Panc1 (cell line): ENCODE measurements at regions not wholly inside any gene's neighbourhood (a gene's known extent, or its start where the extent isn't known, plus 50 kb on each side); places are given as distances from the start of the nearest gene placed in this dataset.

ENCODE experiments used
- ATAC-seq: fragments of 200-7000 bp; cut with Tn5 transposase; 2 replicates; pipeline ENCODE4 v1.9.1; 2020; ENCODE audit warnings: mild to moderate bottlenecking, moderate library complexity
- BruUV-seq: library from RNA; stranded (reverse); fragments of 400-500 nt; replicated peaks from 2 replicates; lab custom pipeline; 2021; lab: Mats Ljungman, UMichigan
- CTCF ChIA-PET: fragments of 300-600 bp; sonication (Branson Sonifier 250); formaldehyde crosslinking; loops from one replicate; lab custom pipeline; 2022; ENCODE audit warnings: antibody characterized with exemption; lab: Charles Lee
- POLR2A ChIA-PET: fragments of 300-600 bp; sonication (Branson Sonifier 250); formaldehyde crosslinking; loops from one replicate; lab custom pipeline; 2022; ENCODE audit warnings: antibody characterized with exemption; lab: Charles Lee
- DNase-seq: peaks from one replicate; pipeline ENCODE4 v3.0.0-alpha.2; 2010; ENCODE audit warnings: low read depth, low spot score
- H3K27ac ChIP-seq: 2 replicates; pipeline ENCODE4 v1.5.1; 2011; ENCODE audit warnings: mild to moderate bottlenecking, low read length, inconsistent platforms
- H3K27me3 ChIP-seq: fragments of 200-500 bp; sonication (Bioruptor generic); 2 replicates; pipeline ENCODE4 v1.6.0; 2014; ENCODE audit warnings: low read length, inconsistent platforms; ENCODE audit not compliant: control insufficient read depth, insufficient read depth
- H3K36me3 ChIP-seq: fragments of 200-500 bp; sonication (Bioruptor generic); 2 replicates; pipeline ENCODE4 v1.5.1; 2014; ENCODE audit warnings: inconsistent platforms, mild to moderate bottlenecking, low read length, moderate library complexity; ENCODE audit not compliant: control insufficient read depth, insufficient read depth
- H3K4me1 ChIP-seq: 2 replicates; pipeline ENCODE4 v1.5.1; 2011; ENCODE audit warnings: inconsistent platforms, mild to moderate bottlenecking, low read length, moderate library complexity; ENCODE audit not compliant: control insufficient read depth, insufficient read depth
- H3K4me3 ChIP-seq, 2 experiments: 2 replicates each; pipeline ENCODE4 v1.5.1; 2011 to 2012; ENCODE audit warnings: low read depth in 2 of 2, low read length in 2 of 2, mild to moderate bottlenecking in 2 of 2, inconsistent platforms in 1 of 2, moderate library complexity in 1 of 2
- H3K9me3 ChIP-seq: fragments of 200-500 bp; sonication (Bioruptor generic); 2 replicates; pipeline ENCODE4 v1.5.1; 2014; ENCODE audit warnings: low read depth, mild to moderate bottlenecking, inconsistent platforms, low read length, moderate library complexity; ENCODE audit not compliant: control insufficient read depth, insufficient read depth
- POLR2AphosphoS5 ChIP-seq: IDR thresholded peaks from 2 replicates; pipeline ENCODE4 v1.6.1; 2012; ENCODE audit warnings: mild to moderate bottlenecking, low read depth, low read length, moderate library complexity
- SIN3A ChIP-seq: IDR thresholded peaks from 2 replicates; pipeline ENCODE4 v1.6.1; 2012; ENCODE audit warnings: low read depth, mild to moderate bottlenecking, low read length, moderate library complexity, borderline replicate concordance; ENCODE audit not compliant: insufficient read depth
- TCF7L2 ChIP-seq: IDR thresholded peaks from 2 replicates; pipeline ENCODE4 v1.6.1; 2011; ENCODE audit warnings: mild to moderate bottlenecking, low read depth, low read length, inconsistent platforms
- in situ Hi-C: cut with HindIII; loops from 2 replicates; pipeline ENCODE4 v1.10.0; 2016; ENCODE audit warnings: low sequenced_read_pairs, low pct_unique_long_range_greater_than_20kb
- intact Hi-C: fragments of 100-400 bp; cut with micrococcal nuclease; formaldehyde crosslinking; loops from one replicate; pipeline ENCODE4 v1.10.0; 2022; ENCODE audit not compliant: unreplicated experiment
- TF ChIP-seq, protein P1 (sequence below), 2 experiments: IDR thresholded peaks; 2 replicates each; pipeline ENCODE4 v1.6.1; 2011 to 2012; ENCODE audit warnings: low read depth in 2 of 2, control low read depth in 1 of 2, low read length in 1 of 2, mild to moderate bottlenecking in 1 of 2, moderate library complexity in 1 of 2; ENCODE audit not compliant: insufficient read depth in 1 of 2
- TF ChIP-seq, protein P2 (sequence below): fragments of 450-650 bp; IDR thresholded peaks from 2 replicates; pipeline ENCODE4 v1.5.1; 2017; ENCODE audit warnings: mild to moderate bottlenecking

DNA sequence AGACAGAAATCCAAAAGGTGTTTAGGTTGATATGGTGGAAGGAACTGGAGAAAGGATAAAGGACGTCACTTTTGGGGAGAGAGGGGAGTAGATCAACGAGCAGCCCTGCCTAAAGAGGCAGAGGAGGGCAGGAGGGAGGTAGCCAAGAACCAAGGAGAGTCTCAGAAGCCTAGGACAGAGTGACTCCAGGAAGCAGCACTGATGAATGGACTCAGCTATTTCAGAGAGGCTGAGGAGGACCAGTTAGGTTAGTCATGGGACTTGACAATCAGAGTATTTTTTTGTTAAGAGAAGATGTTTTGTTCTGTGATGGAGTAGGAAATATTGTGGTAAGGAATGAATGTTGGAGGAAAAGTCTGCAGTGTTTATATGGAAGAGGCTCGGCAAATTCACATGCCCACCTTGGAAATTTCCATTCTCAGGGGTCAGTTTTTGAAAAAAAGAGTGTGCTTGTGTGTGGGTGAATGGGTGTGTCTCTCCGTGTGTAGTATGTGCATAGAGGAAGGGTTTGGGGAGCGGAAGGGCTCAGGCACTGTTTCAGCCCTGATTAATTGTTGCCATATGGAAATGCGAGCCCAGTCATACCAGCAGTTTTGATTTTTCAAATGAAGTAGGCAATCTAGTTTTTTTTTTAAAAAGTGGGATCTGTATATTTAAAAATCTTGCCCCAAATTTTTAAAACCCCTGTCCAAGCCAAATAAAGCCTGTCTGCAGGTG, 303.6 kb downstream of the SAMD5 start:
- intact Hi-C loops = no loop called here
- no peak for TF ChIP-seq POLR2AphosphoS5
- TF ChIP-seq SIN3A = no peak

GRCh38 chr6:147817042-147817689, 308.7 kb downstream of the SAMD5 start:
- CTCF ChIA-PET = no interaction called here
- intact Hi-C loops = no loop called here
- in situ Hi-C loops = no loop called here
- Histone ChIP-seq H3K4me1 (no peaks in the 10 kb centered on the region), H3K27ac (no peak overlapping the region), H3K27me3 (no peaks in the 10 kb centered on the region), H3K4me3 (no peak overlapping the region), H3K36me3 (no peaks in the 10 kb centered on the region), H3K9me3 (no peaks in the 10 kb centered on the region)
- TF ChIP-seq TCF7L2 (no peak), POLR2AphosphoS5 (no peak), SIN3A (no peak)
- TF ChIP-seq, protein P1, sequence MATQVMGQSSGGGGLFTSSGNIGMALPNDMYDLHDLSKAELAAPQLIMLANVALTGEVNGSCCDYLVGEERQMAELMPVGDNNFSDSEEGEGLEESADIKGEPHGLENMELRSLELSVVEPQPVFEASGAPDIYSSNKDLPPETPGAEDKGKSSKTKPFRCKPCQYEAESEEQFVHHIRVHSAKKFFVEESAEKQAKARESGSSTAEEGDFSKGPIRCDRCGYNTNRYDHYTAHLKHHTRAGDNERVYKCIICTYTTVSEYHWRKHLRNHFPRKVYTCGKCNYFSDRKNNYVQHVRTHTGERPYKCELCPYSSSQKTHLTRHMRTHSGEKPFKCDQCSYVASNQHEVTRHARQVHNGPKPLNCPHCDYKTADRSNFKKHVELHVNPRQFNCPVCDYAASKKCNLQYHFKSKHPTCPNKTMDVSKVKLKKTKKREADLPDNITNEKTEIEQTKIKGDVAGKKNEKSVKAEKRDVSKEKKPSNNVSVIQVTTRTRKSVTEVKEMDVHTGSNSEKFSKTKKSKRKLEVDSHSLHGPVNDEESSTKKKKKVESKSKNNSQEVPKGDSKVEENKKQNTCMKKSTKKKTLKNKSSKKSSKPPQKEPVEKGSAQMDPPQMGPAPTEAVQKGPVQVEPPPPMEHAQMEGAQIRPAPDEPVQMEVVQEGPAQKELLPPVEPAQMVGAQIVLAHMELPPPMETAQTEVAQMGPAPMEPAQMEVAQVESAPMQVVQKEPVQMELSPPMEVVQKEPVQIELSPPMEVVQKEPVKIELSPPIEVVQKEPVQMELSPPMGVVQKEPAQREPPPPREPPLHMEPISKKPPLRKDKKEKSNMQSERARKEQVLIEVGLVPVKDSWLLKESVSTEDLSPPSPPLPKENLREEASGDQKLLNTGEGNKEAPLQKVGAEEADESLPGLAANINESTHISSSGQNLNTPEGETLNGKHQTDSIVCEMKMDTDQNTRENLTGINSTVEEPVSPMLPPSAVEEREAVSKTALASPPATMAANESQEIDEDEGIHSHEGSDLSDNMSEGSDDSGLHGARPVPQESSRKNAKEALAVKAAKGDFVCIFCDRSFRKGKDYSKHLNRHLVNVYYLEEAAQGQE (IDR thresholded peaks at IDR 0.05; ENCODE audit: insufficient read depth in 1 of 2, low read depth in 2 of 2, low read length in 1 of 2) = no peak
- TF ChIP-seq, protein P2, sequence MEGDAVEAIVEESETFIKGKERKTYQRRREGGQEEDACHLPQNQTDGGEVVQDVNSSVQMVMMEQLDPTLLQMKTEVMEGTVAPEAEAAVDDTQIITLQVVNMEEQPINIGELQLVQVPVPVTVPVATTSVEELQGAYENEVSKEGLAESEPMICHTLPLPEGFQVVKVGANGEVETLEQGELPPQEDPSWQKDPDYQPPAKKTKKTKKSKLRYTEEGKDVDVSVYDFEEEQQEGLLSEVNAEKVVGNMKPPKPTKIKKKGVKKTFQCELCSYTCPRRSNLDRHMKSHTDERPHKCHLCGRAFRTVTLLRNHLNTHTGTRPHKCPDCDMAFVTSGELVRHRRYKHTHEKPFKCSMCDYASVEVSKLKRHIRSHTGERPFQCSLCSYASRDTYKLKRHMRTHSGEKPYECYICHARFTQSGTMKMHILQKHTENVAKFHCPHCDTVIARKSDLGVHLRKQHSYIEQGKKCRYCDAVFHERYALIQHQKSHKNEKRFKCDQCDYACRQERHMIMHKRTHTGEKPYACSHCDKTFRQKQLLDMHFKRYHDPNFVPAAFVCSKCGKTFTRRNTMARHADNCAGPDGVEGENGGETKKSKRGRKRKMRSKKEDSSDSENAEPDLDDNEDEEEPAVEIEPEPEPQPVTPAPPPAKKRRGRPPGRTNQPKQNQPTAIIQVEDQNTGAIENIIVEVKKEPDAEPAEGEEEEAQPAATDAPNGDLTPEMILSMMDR = no peak
- no TSS peak for BruUV-seq
- DNase-seq (no peak), ATAC-seq (no peak)
- POLR2A ChIA-PET = no interaction called here

More for the DNA sequence above, 303.6 kb downstream of the SAMD5 start:
- H3K9me3 ChIP-seq = no peaks in the 10 kb centered on the region
- no peak overlapping the region for H3K4me3 ChIP-seq
- ChIA-PET POLR2A (no interaction called here), CTCF (no interaction called here)
- no peaks in the 10 kb centered on the region for H3K36me3 ChIP-seq
- in situ Hi-C loops = no loop called here
- no TSS peak for BruUV-seq
- ATAC-seq (no peak), DNase-seq (no peak)
- H3K27ac ChIP-seq = no peak overlapping the region
- H3K4me1 ChIP-seq = no peaks in the 10 kb centered on the region
- H3K27me3 ChIP-seq = no peaks in the 10 kb centered on the region

DNA sequence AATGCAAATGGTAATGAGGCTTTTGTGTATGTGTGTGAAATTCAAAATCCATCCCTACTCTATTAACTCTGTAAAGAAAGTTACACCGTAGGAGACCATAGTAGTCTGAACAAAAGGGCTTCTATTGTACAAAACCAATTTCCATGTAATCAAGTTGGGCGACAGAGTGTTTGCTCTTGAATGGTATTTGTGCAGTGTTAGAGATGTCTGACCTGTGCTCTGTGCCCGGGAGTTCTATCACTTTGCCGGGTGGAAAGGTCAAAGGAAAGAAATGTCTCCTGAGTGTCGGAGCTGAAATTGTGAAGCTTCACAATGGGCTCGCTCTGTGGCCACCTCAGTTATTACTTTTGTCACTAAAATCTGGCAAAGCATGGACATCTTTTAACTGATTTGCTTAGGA, 312.0 kb downstream of the SAMD5 start:
- Histone ChIP-seq H3K4me1 (no peaks in the 10 kb centered on the region), H3K27ac (no peak overlapping the region), H3K4me3 (no peak overlapping the region), H3K27me3 (no peaks in the 10 kb centered on the region; the same call in 1 of the 2 replicates), H3K36me3 (no peaks in the 10 kb centered on the region), H3K9me3 (no peaks in the 10 kb centered on the region)
- ChIA-PET POLR2A (no interaction called here), CTCF (no interaction called here)
- DNase-seq (no peak), ATAC-seq (no peak)
- TF ChIP-seq POLR2AphosphoS5 (no peak), TCF7L2 (no peak), SIN3A (no peak)
- TF ChIP-seq, protein P2 = no peak
- in situ Hi-C loops = no loop called here
- intact Hi-C loops = no loop called here
- BruUV-seq = no TSS peak
